ENCODE measurements at regions not wholly inside any gene's neighbourhood (a gene's known extent, or its start where the extent isn't known, plus 50 kb on each side); places are given as distances from the start of the nearest gene placed in this dataset.

DNA sequence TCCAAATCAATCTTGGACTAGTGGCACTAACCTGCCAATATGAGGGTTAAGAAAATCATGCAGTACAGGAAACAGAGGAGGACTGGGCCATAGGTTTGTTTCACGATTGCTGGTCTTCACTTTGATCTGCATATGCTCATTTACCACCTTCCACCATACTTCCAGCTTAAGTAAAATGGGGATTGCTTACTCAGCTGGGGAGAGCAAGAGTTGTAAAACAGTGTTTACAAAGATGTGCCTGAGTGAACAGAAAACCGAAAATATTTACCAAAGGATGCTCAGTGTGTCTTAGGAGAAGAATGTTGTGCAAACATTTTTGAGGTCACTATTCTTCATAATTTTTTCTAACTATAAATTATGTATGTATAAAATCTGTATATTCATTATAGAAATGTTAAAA, 65.1 kb upstream of the DNAH5 start:
- TF ChIP-seq, protein P1, sequence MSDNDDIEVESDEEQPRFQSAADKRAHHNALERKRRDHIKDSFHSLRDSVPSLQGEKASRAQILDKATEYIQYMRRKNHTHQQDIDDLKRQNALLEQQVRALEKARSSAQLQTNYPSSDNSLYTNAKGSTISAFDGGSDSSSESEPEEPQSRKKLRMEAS (IDR thresholded peaks at IDR 0.05) = no peak
- TF ChIP-seq, protein P2, sequence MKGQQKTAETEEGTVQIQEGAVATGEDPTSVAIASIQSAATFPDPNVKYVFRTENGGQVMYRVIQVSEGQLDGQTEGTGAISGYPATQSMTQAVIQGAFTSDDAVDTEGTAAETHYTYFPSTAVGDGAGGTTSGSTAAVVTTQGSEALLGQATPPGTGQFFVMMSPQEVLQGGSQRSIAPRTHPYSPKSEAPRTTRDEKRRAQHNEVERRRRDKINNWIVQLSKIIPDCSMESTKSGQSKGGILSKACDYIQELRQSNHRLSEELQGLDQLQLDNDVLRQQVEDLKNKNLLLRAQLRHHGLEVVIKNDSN (IDR thresholded peaks at IDR 0.05) = no peak
- TF ChIP-seq CREB1 (IDR thresholded peaks at IDR 0.05; ENCODE audit: low read depth) (no peak), NFIC (IDR thresholded peaks at IDR 0.05) (no peak), TCF12 (IDR thresholded peaks at IDR 0.05; ENCODE audit: low read depth) (no peak), EP300 (IDR thresholded peaks at IDR 0.05; ENCODE audit: borderline replicate concordance) (no peak), FOXM1 (IDR thresholded peaks at IDR 0.05; ENCODE audit: borderline replicate concordance, low read depth) (no peak), ZBTB7A (IDR thresholded peaks at IDR 0.05; ENCODE audit: low read depth) (no peak), EGR1 (IDR thresholded peaks at IDR 0.05) (no peak)

DNA sequence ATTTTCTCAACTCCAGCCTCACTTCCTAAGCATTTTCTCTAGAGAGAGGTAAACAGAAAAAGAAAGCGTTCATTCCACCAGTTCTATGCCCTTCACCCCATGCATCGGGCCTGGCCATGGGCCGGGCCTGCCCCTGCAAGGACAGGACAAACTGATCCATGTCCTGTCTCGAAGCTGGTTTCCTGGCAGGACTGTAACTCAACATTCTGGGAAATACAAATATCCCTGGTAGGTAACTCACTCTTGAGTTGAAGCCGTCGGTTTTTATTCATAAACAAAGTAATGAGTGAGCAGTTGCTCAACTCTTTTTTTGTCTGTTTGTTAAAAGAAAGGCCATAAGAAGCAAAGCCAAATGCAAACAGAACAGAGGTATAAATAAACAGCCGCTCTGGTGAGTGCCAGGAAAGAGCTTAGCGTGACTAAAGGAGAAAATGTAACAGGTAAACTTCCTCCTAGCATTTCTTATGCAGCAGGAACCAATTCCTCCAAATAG, 64.4 kb upstream of the DNAH5 start:
- TF ChIP-seq EP300 (IDR thresholded peaks at IDR 0.05; ENCODE audit: borderline replicate concordance) = no peak
- no peak for TF ChIP-seq TEAD4 (IDR thresholded peaks at IDR 0.05)
- TF ChIP-seq, protein P3, sequence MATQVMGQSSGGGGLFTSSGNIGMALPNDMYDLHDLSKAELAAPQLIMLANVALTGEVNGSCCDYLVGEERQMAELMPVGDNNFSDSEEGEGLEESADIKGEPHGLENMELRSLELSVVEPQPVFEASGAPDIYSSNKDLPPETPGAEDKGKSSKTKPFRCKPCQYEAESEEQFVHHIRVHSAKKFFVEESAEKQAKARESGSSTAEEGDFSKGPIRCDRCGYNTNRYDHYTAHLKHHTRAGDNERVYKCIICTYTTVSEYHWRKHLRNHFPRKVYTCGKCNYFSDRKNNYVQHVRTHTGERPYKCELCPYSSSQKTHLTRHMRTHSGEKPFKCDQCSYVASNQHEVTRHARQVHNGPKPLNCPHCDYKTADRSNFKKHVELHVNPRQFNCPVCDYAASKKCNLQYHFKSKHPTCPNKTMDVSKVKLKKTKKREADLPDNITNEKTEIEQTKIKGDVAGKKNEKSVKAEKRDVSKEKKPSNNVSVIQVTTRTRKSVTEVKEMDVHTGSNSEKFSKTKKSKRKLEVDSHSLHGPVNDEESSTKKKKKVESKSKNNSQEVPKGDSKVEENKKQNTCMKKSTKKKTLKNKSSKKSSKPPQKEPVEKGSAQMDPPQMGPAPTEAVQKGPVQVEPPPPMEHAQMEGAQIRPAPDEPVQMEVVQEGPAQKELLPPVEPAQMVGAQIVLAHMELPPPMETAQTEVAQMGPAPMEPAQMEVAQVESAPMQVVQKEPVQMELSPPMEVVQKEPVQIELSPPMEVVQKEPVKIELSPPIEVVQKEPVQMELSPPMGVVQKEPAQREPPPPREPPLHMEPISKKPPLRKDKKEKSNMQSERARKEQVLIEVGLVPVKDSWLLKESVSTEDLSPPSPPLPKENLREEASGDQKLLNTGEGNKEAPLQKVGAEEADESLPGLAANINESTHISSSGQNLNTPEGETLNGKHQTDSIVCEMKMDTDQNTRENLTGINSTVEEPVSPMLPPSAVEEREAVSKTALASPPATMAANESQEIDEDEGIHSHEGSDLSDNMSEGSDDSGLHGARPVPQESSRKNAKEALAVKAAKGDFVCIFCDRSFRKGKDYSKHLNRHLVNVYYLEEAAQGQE (IDR thresholded peaks at IDR 0.05; ENCODE audit: low read depth) = no peak
- TF ChIP-seq RAD21 (IDR thresholded peaks at IDR 0.05; ENCODE audit: low read depth) = no peak
- no peak for TF ChIP-seq FOXM1 (IDR thresholded peaks at IDR 0.05; ENCODE audit: borderline replicate concordance, low read depth)
- TF ChIP-seq CEBPB (IDR thresholded peaks at IDR 0.05) = no peak
- no peak for TF ChIP-seq CREB1 (IDR thresholded peaks at IDR 0.05; ENCODE audit: low read depth)
- TF ChIP-seq EGR1 (IDR thresholded peaks at IDR 0.05) = no peak
- TF ChIP-seq, protein P2 (IDR thresholded peaks at IDR 0.05) = no peak
- TF ChIP-seq ZBTB7A (IDR thresholded peaks at IDR 0.05; ENCODE audit: low read depth) = no peak
- TF ChIP-seq YY1 (IDR thresholded peaks at IDR 0.05; ENCODE audit: low read depth) = no peak
- TF ChIP-seq, protein P1 (IDR thresholded peaks at IDR 0.05) = no peak
- TF ChIP-seq TAF1 (IDR thresholded peaks at IDR 0.05; ENCODE audit: low read depth) = no peak

DNA sequence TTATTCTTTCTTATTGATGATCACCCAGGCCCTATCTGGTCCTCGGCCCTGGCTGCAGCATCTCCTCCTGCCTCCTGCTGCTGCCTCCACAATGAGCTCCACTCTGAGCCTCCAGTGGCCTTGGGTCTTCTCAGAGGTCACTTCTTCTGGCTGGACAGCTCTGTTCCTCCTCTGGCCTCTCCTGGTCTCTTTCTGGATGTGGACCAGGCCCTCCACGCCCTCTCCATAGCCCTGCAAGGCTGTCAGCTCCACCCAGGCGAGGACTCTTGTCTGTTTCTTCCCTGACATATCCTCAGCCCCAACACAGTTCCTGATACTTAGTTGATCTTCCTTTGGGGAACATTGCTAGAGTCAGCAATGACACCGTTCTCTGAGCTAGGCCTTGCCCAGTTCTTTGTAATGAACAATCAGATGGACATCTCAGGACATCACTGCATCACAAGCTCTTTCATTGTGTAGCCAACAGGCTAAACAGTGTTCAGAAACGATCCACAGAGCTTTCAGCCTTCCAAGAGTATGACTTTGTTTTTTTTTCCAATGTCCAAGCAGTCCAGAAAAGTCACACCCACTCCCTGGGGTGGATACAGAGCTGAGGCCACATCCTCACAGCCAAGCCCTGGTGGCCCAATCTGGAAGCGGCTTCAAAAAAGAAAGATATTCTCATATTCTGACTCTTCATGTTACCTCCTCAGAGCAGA, 62.5 kb upstream of the DNAH5 start:
- TF ChIP-seq, protein P1 (IDR thresholded peaks at IDR 0.05) = no peak
- TF ChIP-seq TAF1 (IDR thresholded peaks at IDR 0.05; ENCODE audit: low read depth) (no peak), YY1 (IDR thresholded peaks at IDR 0.05; ENCODE audit: low read depth) (no peak), TEAD4 (IDR thresholded peaks at IDR 0.05) (no peak), EGR1 (IDR thresholded peaks at IDR 0.05) (no peak), TCF12 (IDR thresholded peaks at IDR 0.05; ENCODE audit: low read depth) (no peak), CEBPB (IDR thresholded peaks at IDR 0.05) (no peak), EP300 (IDR thresholded peaks at IDR 0.05; ENCODE audit: borderline replicate concordance) (no peak), ZBTB7A (IDR thresholded peaks at IDR 0.05; ENCODE audit: low read depth) (no peak), RAD21 (IDR thresholded peaks at IDR 0.05; ENCODE audit: low read depth) (no peak), FOXM1 (IDR thresholded peaks at IDR 0.05; ENCODE audit: borderline replicate concordance, low read depth) (no peak), CREB1 (IDR thresholded peaks at IDR 0.05; ENCODE audit: low read depth) (no peak)
- TF ChIP-seq, protein P2 (IDR thresholded peaks at IDR 0.05) = no peak

DNA sequence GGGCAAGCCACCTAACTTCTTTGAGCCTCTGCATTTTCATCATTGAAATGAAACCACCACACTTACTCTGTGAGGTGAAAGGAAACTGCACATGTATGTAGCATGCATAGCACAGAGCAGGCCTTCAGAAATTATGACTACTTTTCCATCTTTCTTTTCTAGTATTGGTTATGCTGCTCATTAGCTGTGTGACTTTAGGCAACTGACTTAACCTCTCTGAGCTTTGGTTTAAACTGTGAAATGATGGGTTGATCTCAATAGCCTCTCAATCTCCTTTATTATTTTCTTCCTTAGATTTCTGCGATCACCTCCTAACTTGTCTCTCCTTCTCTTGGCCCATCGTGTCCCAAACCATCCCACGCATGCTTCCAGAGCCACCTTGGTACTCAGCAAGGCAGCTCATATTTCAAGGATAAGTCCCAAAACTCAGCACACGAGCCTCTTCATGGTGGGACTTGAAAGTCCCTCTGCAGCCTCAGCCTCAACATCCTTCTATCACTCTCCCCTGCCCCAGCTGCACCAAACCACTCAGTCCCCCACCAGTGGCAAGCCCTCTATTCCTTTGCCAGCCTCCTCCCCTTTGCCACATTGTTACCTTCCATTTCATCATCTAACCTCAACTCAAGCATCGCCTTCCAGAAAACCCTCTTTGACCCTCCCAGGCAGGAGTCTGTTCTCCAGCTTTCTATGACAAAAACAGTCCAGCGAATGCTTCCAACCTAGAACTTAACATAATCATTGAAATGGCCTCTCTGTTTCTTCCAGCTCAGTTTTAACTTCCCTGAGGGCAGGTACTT, 60.3 kb upstream of the DNAH5 start:
- TF ChIP-seq EP300 (IDR thresholded peaks at IDR 0.05; ENCODE audit: borderline replicate concordance) (no peak), YY1 (IDR thresholded peaks at IDR 0.05; ENCODE audit: low read depth) (no peak), TEAD4 (IDR thresholded peaks at IDR 0.05) (no peak), EGR1 (IDR thresholded peaks at IDR 0.05) (no peak), CREB1 (IDR thresholded peaks at IDR 0.05; ENCODE audit: low read depth) (no peak), RAD21 (IDR thresholded peaks at IDR 0.05; ENCODE audit: low read depth) (no peak), TCF12 (IDR thresholded peaks at IDR 0.05; ENCODE audit: low read depth) (no peak)
- TF ChIP-seq, protein P2 (IDR thresholded peaks at IDR 0.05) = no peak

DNA sequence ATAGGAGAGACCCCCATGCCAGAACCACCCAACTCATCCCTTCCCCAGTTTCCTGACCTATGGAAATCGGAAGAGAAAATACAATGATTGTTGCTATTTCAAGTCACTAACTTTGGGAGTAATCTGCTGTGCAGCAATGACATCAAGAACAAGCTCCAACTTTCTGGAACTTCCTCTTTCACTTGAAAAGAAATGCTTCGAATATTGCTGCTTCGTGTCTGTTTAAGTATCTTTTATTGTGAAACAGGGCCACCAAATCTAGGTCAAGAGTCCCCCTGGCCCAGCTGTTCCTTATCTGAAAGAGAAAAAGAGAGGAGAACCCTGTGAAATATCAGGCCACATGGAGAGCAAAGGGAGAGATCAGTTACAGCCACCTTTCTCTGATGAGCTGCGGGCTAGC, 59.4 kb upstream of the DNAH5 start:
- TF ChIP-seq, protein P2 (IDR thresholded peaks at IDR 0.05) = no peak
- TF ChIP-seq NFIC (IDR thresholded peaks at IDR 0.05) (no peak), TEAD4 (IDR thresholded peaks at IDR 0.05) (no peak), ZBTB7A (IDR thresholded peaks at IDR 0.05; ENCODE audit: low read depth) (no peak), CREB1 (IDR thresholded peaks at IDR 0.05; ENCODE audit: low read depth) (no peak), FOXM1 (IDR thresholded peaks at IDR 0.05; ENCODE audit: borderline replicate concordance, low read depth) (no peak), YY1 (IDR thresholded peaks at IDR 0.05; ENCODE audit: low read depth) (no peak), TCF12 (IDR thresholded peaks at IDR 0.05; ENCODE audit: low read depth) (no peak), TAF1 (IDR thresholded peaks at IDR 0.05; ENCODE audit: low read depth) (no peak), EGR1 (IDR thresholded peaks at IDR 0.05) (no peak), RAD21 (IDR thresholded peaks at IDR 0.05; ENCODE audit: low read depth) (no peak), CEBPB (IDR thresholded peaks at IDR 0.05) (no peak)
- TF ChIP-seq, protein P3 (IDR thresholded peaks at IDR 0.05; ENCODE audit: low read depth) = no peak
- TF ChIP-seq, protein P1 (IDR thresholded peaks at IDR 0.05) = no peak

Measured in Ishikawa (cell line).